Activated CD8-positive, alpha-beta T cell treated with anti-CD3 and anti-CD28 coated beads for 36 hours (primary cell): ENCODE measurements at regions not wholly inside any gene's neighbourhood (a gene's known extent, or its start where the extent isn't known, plus 50 kb on each side); places are given as distances from the start of the nearest gene placed in this dataset.

Experiments used
- ATAC-seq: fragments of 200-7000 bp; cut with Tn5 transposase; one replicate; pipeline ENCODE4 v1.10.0; 2021; ENCODE audit warnings: mild to moderate bottlenecking, moderate library complexity
- CTCF ChIA-PET: fragments of 350-600 bp; sonication (Branson Sonifier 250); formaldehyde crosslinking; loops from one replicate; lab custom pipeline; 2021; ENCODE audit warnings: antibody characterized with exemption; lab: Charles Lee
- POLR2A ChIA-PET: fragments of 350-600 bp; sonication (Branson Sonifier 250); formaldehyde crosslinking; loops from one replicate; lab custom pipeline; 2021; ENCODE audit warnings: antibody characterized with exemption; lab: Charles Lee
- DNase-seq: peaks from one replicate; pipeline ENCODE4 v3.0.0-alpha.2; 2020
- H3K27ac Mint-ChIP-seq: one replicate; pipeline ENCODE4 v1.8.0; 2021; ENCODE audit warnings: mild to moderate bottlenecking, mixed read lengths
- H3K27me3 Mint-ChIP-seq: one replicate; pipeline ENCODE4 v1.8.0; 2021; ENCODE audit warnings: mixed read lengths
- H3K36me3 Mint-ChIP-seq: one replicate; pipeline ENCODE4 v1.8.0; 2021; ENCODE audit warnings: low read depth, mixed read lengths
- H3K4me1 Mint-ChIP-seq: one replicate; pipeline ENCODE4 v1.8.0; 2021; ENCODE audit warnings: low read depth, mixed read lengths
- H3K4me3 Mint-ChIP-seq: one replicate; pipeline ENCODE4 v1.8.0; 2021; ENCODE audit warnings: mild to moderate bottlenecking, moderate library complexity, mixed read lengths
- H3K9me3 Mint-ChIP-seq: one replicate; pipeline ENCODE4 v1.8.0; 2021; ENCODE audit warnings: mixed read lengths
- CTCF ChIP-seq: fragments of 200-600 bp; IDR thresholded peaks from one replicate; pipeline ENCODE4 v1.8.0; 2022; ENCODE audit warnings: antibody characterized with exemption, mild to moderate bottlenecking
- intact Hi-C: fragments of 100-400 bp; cut with micrococcal nuclease; formaldehyde crosslinking; loops from one replicate; pipeline ENCODE4 v1.10.0; 2022

DNA sequence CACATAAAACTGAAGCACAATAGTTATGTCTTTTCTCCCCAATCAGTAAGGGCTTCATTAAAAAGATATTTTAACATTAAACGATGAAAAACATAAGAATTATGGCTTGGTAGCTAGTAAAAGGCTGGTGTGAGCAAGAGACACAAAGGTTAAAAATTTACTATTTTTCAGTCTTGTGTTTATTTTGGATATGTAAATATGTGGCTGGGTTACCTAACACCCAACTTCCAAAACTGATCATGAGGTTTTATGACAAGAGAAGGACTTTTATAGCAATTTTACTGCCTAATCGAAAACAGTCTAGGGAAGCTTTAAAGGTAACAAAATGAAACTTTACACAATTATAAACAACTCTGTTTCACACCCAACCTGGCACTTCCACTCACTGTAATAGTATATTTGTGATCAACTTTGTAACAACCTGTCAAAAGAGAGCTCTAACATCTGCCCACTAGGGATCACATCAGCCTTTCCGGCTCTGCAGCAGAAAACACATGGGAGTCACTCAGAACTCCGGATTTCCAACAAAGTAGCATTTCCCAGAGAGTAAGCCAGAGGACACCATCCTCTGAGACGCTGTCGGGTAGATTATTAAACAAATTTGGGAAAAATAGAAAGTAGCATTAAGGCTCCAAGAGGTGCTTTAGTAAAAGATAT, 123.4 kb upstream of the C2CD4B start:
- ChIA-PET CTCF (interaction anchor here (1.2 kb wide), 1 partner anchor 19 kb away, joined by 3 read pairs; no protein-coding TSS in a partner anchor), POLR2A (no interaction called here)
- ATAC-seq = no peak
- DNase-seq = no peak
- TF ChIP-seq CTCF = no peak
- Mint-ChIP-seq H3K27ac (no peak overlapping the region), H3K4me3 (no peak overlapping the region), H3K4me1 (no peaks in the 10 kb centered on the region), H3K9me3 (no peaks in the 10 kb centered on the region), H3K27me3 (peaks cover 32% of the 10 kb centered on the region), H3K36me3 (no peaks in the 10 kb centered on the region)
- intact Hi-C loops = no loop called here

- H3K36me3 Mint-ChIP-seq = no peaks in the 10 kb centered on the region
- no peaks in the 10 kb centered on the region for H3K9me3 Mint-ChIP-seq
- H3K27ac Mint-ChIP-seq = no peak overlapping the region
- TF ChIP-seq CTCF = no peak
- no peaks in the 10 kb centered on the region for H3K4me1 Mint-ChIP-seq
- H3K27me3 Mint-ChIP-seq = peaks cover 33% of the 10 kb centered on the region
- POLR2A ChIA-PET = interaction anchor here (1.1 kb wide), 1 partner anchor 12 kb away, joined by 3 read pairs; no protein-coding TSS in a partner anchor
- CTCF ChIA-PET = no interaction called here
- no peak for DNase-seq
- H3K4me3 Mint-ChIP-seq = no peak overlapping the region
- intact Hi-C loops = no loop called here
- ATAC-seq = no peak
Measured at GRCh38 chr15:62291262-62291661, 126.2 kb upstream of the C2CD4B start.

GRCh38 chr15:62296756-62297507, 131.8 kb upstream of the C2CD4B start:
- Mint-ChIP-seq H3K4me1 (no peaks in the 10 kb centered on the region), H3K36me3 (no peaks in the 10 kb centered on the region), H3K4me3 (no peak overlapping the region), H3K27me3 (peaks cover 16% of the 10 kb centered on the region), H3K9me3 (no peaks in the 10 kb centered on the region), H3K27ac (no peak overlapping the region)
- DNase-seq = no peak
- CTCF ChIA-PET = no interaction called here
- TF ChIP-seq CTCF = no peak
- intact Hi-C loops = no loop called here
- POLR2A ChIA-PET = no interaction called here
- no peak for ATAC-seq

DNA sequence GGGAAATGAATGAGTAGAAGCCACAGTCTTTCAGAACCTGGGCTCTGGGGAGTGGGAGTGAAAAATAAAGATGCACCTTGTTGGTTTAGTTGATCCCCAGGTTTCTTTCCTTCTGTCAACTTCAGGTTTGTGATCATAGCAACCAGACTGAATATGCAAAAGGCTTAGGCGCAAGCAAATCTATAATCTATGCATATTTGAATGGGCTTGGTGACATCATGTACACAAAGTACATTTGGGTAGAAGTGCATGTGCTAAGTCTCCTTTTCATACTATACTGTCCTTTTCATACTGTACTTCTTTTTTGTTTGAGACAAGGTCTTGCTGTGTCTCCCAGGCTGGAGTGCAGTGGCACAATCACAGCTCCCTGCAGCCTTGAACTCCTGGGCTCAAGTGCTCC, 132.4 kb upstream of the C2CD4B start:
- Mint-ChIP-seq H3K27me3 (peaks cover 13% of the 10 kb centered on the region), H3K4me1 (no peaks in the 10 kb centered on the region), H3K9me3 (no peaks in the 10 kb centered on the region), H3K27ac (no peak overlapping the region), H3K36me3 (no peaks in the 10 kb centered on the region), H3K4me3 (no peak overlapping the region)
- POLR2A ChIA-PET = no interaction called here
- ATAC-seq = no peak
- no peak for TF ChIP-seq CTCF
- CTCF ChIA-PET = no interaction called here
- DNase-seq = no peak
- intact Hi-C loops = no loop called here

GRCh38 chr15:62297933-62298332, 132.8 kb upstream of the C2CD4B start:
- intact Hi-C loops = no loop called here
- no peaks in the 10 kb centered on the region for H3K4me1 Mint-ChIP-seq
- ChIA-PET CTCF (no interaction called here), POLR2A (no interaction called here)
- H3K27me3 Mint-ChIP-seq = peaks cover 13% of the 10 kb centered on the region
- ATAC-seq (no peak), DNase-seq (no peak)
- no peaks in the 10 kb centered on the region for H3K9me3 Mint-ChIP-seq
- no peak overlapping the region for H3K27ac Mint-ChIP-seq
- no peaks in the 10 kb centered on the region for H3K36me3 Mint-ChIP-seq
- no peak overlapping the region for H3K4me3 Mint-ChIP-seq
- no peak for TF ChIP-seq CTCF
